ENCODE measurements at regions not wholly inside any gene's neighbourhood (a gene's known extent, or its start where the extent isn't known, plus 50 kb on each side); places are given as distances from the start of the nearest gene placed in this dataset.

DNA sequence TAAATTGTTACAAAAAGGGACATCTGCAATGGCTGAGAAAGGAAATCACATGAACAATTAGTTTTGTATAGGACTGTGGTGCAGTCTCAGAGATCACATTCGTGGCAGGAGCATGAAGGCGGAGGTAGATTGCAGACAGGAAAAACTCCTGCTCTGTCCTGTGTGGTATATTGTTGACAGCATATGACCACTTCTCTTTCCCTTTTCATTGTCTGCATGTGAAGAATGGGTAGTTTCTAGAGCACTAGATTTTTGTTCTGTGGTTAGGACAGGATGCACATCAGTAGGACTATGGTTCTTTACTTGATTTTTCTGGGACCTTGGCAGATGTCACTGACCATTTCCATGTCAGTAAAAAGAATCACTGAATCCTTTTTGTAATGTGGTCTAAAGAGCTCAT lies 625.9 kb upstream of the PKN2 start:
- Histone ChIP-seq H3K27ac (ENCODE audit: low read length) (no peak overlapping the region), H3K9me3 (ENCODE audit: control insufficient read depth, insufficient read depth, low read depth, low read length) (no peaks in the 10 kb centered on the region), H3K4me1 (ENCODE audit: control insufficient read depth, insufficient read depth, low read length) (no peaks in the 10 kb centered on the region), H3K4me3 (ENCODE audit: low read depth in 2 of 2, low read length in 2 of 2) (no peak overlapping the region), H3K27me3 (ENCODE audit: control insufficient read depth, insufficient read depth, low read length) (no peaks in the 10 kb centered on the region), H3K36me3 (ENCODE audit: control insufficient read depth, insufficient read depth, low read length) (no peaks in the 10 kb centered on the region)
- DNase-seq (ENCODE audit: low read depth, low spot score) (no peak), ATAC-seq (no peak)
- TF ChIP-seq, protein P1, sequence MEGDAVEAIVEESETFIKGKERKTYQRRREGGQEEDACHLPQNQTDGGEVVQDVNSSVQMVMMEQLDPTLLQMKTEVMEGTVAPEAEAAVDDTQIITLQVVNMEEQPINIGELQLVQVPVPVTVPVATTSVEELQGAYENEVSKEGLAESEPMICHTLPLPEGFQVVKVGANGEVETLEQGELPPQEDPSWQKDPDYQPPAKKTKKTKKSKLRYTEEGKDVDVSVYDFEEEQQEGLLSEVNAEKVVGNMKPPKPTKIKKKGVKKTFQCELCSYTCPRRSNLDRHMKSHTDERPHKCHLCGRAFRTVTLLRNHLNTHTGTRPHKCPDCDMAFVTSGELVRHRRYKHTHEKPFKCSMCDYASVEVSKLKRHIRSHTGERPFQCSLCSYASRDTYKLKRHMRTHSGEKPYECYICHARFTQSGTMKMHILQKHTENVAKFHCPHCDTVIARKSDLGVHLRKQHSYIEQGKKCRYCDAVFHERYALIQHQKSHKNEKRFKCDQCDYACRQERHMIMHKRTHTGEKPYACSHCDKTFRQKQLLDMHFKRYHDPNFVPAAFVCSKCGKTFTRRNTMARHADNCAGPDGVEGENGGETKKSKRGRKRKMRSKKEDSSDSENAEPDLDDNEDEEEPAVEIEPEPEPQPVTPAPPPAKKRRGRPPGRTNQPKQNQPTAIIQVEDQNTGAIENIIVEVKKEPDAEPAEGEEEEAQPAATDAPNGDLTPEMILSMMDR (IDR thresholded peaks at IDR 0.05) = no peak
- TF ChIP-seq, protein P2, sequence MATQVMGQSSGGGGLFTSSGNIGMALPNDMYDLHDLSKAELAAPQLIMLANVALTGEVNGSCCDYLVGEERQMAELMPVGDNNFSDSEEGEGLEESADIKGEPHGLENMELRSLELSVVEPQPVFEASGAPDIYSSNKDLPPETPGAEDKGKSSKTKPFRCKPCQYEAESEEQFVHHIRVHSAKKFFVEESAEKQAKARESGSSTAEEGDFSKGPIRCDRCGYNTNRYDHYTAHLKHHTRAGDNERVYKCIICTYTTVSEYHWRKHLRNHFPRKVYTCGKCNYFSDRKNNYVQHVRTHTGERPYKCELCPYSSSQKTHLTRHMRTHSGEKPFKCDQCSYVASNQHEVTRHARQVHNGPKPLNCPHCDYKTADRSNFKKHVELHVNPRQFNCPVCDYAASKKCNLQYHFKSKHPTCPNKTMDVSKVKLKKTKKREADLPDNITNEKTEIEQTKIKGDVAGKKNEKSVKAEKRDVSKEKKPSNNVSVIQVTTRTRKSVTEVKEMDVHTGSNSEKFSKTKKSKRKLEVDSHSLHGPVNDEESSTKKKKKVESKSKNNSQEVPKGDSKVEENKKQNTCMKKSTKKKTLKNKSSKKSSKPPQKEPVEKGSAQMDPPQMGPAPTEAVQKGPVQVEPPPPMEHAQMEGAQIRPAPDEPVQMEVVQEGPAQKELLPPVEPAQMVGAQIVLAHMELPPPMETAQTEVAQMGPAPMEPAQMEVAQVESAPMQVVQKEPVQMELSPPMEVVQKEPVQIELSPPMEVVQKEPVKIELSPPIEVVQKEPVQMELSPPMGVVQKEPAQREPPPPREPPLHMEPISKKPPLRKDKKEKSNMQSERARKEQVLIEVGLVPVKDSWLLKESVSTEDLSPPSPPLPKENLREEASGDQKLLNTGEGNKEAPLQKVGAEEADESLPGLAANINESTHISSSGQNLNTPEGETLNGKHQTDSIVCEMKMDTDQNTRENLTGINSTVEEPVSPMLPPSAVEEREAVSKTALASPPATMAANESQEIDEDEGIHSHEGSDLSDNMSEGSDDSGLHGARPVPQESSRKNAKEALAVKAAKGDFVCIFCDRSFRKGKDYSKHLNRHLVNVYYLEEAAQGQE (IDR thresholded peaks at IDR 0.05; ENCODE audit: insufficient read depth in 1 of 2, low read depth in 2 of 2, low read length in 1 of 2) = no peak
- TF ChIP-seq TCF7L2 (IDR thresholded peaks at IDR 0.05; ENCODE audit: low read depth, low read length) (no peak), SIN3A (IDR thresholded peaks at IDR 0.05; ENCODE audit: borderline replicate concordance, insufficient read depth, low read depth, low read length) (no peak), POLR2AphosphoS5 (IDR thresholded peaks at IDR 0.05; ENCODE audit: low read depth, low read length) (no peak)
- POLR2A ChIA-PET = no interaction called here
- intact Hi-C loops (cut with micrococcal nuclease; ENCODE audit: unreplicated experiment) (no loop called here), in situ Hi-C loops (cut with HindIII; ENCODE audit: low pct_unique_long_range_greater_than_20kb, low sequenced_read_pairs) (no loop called here)
- no TSS peak for BruUV-seq (replicated peaks)
- CTCF ChIA-PET = no interaction called here

DNA sequence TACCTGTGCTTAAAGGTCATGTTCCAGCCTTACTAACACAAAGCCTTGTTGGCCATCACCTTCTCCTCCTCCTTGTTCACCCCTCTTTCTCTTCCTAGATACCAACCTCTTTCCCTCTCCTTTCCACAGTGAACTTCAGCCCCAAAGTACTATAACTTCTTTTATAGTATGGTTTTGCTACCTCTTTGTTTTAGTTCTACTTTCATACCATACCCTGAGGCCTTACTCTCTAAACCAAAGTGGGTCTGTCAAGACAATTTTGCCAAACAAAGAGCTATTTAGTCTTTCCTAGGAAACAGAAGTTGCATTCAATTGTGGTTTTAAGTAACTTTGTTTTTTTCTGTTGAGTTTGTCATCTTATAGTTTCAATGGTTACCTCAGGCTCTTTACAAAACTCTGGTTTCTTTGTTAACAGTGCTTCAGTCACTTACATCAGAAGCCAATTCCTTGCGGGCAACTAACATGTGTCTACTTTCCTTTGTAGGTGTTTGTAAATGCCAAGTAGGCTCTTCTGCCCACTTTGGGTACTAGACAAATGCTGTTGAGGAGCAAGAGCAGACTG lies 623.9 kb upstream of the PKN2 start:
- TF ChIP-seq TCF7L2 (IDR thresholded peaks at IDR 0.05; ENCODE audit: low read depth, low read length) (no peak), SIN3A (IDR thresholded peaks at IDR 0.05; ENCODE audit: borderline replicate concordance, insufficient read depth, low read depth, low read length) (no peak), POLR2AphosphoS5 (IDR thresholded peaks at IDR 0.05; ENCODE audit: low read depth, low read length) (no peak)
- TF ChIP-seq, protein P1 (IDR thresholded peaks at IDR 0.05) = no peak
- TF ChIP-seq, protein P2 (IDR thresholded peaks at IDR 0.05; ENCODE audit: insufficient read depth in 1 of 2, low read depth in 2 of 2, low read length in 1 of 2) = no peak
- H3K27ac ChIP-seq (ENCODE audit: low read length) = no peak overlapping the region
- H3K4me1 ChIP-seq (ENCODE audit: control insufficient read depth, insufficient read depth, low read length) = no peaks in the 10 kb centered on the region
- POLR2A ChIA-PET = no interaction called here
- no peaks in the 10 kb centered on the region for H3K36me3 ChIP-seq (ENCODE audit: control insufficient read depth, insufficient read depth, low read length)
- no peaks in the 10 kb centered on the region for H3K27me3 ChIP-seq (ENCODE audit: control insufficient read depth, insufficient read depth, low read length)
- H3K9me3 ChIP-seq (ENCODE audit: control insufficient read depth, insufficient read depth, low read depth, low read length) = no peaks in the 10 kb centered on the region
- intact Hi-C loops (cut with micrococcal nuclease; ENCODE audit: unreplicated experiment) (no loop called here), in situ Hi-C loops (cut with HindIII; ENCODE audit: low pct_unique_long_range_greater_than_20kb, low sequenced_read_pairs) (no loop called here)
- CTCF ChIA-PET = no interaction called here
- ATAC-seq (no peak), DNase-seq (ENCODE audit: low read depth, low spot score) (no peak)
- no peak overlapping the region for H3K4me3 ChIP-seq (ENCODE audit: low read depth in 2 of 2, low read length in 2 of 2)
- no TSS peak for BruUV-seq (replicated peaks)

Measured in Panc1 (cell line).